ENCODE measurements at regions not wholly inside any gene's neighbourhood (a gene's known extent, or its start where the extent isn't known, plus 50 kb on each side); places are given as distances from the start of the nearest gene placed in this dataset.

GRCh38 chr1:55938861-55939260 is 640.5 kb downstream of the PLPP3 start:
- no peak for DNase-seq (ENCODE audit: low read depth, low spot score)

- DNase-seq (ENCODE audit: low read depth, low spot score) = no peak
Measured at GRCh38 chr1:55938376-55938850, 641.0 kb downstream of the PLPP3 start.

- no peak for DNase-seq (ENCODE audit: low read depth, low spot score)
Measured at GRCh38 chr1:55937840-55938375, 641.5 kb downstream of the PLPP3 start.

DNA sequence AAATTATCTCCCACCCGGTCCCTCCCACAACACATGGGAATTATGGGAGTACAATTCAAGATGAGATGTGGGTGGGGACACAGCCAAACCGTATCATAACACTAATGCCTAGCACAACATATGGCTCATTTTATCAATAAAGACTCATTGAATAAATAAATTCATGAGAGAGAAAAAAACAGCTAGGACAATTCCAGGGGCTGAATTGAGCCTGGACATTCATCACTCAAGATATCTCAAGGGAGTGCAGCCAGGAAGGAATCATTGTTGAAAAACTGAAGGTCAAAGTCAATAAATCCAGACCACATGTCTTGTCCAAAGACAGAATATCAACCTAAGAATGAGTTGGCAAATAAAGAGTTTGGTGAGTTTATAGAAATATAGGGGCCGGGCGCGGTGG is 644.1 kb downstream of the PLPP3 start:
- DNase-seq (ENCODE audit: low read depth, low spot score) = no peak

DNA sequence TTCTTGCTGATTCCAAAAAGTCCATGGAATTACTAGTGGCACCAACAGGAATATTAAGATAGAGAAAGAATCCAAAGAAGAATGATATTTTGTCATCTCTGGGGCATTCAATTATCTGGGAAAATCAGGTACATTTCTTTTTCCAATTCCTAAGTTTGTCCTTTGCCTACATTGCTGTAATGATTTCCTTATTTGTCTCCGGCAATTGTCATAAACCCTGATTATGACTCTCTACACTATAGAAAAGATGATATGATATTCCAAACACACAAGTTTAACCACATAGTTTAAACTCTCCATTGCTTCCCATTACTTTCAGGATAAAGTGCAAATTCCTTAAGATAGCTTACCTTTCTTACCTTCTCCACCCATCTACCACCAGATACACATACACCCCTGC is 647.0 kb downstream of the PLPP3 start:
- no peak for DNase-seq (ENCODE audit: low read depth, low spot score)

GRCh38 chr1:55931081-55931940 is 648.1 kb downstream of the PLPP3 start:
- DNase-seq (ENCODE audit: low read depth, low spot score) = no peak

DNA sequence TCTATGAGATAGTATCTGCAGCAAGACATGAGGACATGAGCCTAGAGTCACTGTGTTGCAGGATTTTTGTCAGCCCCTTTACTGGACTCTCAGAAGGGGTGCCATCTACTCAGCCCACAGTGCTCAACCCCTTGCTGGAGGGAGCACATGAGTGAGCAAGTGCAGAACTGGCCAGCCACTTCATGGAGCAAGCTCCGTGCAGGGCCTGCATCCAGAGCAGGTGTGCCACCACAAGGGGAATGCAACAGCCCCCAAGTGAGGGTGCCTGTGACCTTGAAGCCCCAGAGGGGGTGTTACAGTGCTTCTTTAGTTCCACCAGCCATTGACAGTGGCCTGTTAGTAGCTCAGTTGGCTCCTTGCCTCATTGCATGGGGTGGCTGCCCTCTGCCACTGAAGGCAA is 649.7 kb downstream of the PLPP3 start:
- DNase-seq (ENCODE audit: low read depth, low spot score) = no peak

DNA sequence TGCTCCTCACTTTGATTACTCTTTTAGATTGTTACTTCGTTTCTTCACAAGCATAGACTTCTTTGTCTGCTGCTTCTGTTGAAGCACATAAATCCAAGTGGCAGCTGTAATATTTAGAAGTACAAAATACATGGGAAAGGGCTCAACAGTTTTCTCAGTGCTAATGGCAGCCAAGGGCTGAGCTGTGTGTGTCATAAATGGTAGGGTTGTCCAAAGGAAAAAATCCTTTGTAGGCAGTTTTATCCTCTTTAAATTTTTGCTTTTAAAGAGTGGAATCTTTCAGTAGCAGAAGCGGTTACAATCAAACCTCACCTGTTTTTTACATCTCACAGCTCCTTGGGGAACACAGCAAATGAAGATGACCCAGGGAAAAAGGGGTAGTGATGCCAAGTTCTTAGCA is 650.8 kb downstream of the PLPP3 start:
- DNase-seq (ENCODE audit: low read depth, low spot score) = no peak

- no peak for DNase-seq (ENCODE audit: low read depth, low spot score)
Measured at GRCh38 chr1:55927702-55928290, 651.6 kb downstream of the PLPP3 start.

DNA sequence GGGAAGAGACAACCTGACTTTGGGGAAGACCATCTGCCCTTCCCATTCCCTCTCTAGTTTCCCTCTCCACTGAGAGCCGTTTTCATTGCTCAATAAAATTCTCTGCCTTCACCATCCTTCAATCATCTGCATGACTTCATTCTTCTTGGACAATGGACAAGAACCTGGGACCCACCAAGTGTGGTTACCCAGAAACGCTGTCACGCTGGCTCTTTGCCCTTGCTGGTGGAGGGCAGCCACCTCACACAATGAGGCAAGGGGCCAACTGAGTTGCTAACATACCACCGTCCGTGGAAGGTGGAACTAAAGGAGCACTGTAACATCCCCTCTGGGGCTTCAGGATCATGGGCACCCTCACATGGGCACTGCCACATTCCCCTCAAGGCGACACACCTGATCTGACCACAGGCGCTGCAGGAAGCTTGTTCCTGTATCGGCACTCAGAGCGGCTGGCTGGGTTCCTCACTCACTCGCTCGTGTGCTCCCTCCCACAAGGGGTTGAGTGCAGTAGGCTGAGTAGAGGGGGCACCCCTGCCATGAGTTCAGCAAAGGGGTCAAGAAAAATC is 652.4 kb downstream of the PLPP3 start:
- no peak for DNase-seq (ENCODE audit: low read depth, low spot score)

DNA sequence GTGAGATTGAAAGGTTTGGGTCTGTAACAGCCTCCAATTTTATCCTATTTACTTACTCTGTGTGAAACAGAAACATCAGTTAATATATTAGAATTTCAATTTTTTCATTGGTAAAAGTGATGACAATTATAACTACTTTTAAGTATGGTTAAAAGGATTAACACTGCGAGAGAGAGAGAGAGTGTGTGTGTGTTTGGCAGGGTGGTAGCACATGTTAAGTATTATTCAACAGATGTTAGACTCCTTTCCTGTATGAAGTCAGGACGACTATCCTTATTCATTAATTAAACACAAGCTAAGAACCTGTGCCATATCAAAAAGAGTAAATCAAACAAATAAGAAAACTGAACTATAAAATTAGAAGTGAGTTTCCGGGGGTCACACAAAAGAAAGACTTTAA is 662.5 kb downstream of the PLPP3 start:
- no peak for DNase-seq (ENCODE audit: low read depth, low spot score)

DNA sequence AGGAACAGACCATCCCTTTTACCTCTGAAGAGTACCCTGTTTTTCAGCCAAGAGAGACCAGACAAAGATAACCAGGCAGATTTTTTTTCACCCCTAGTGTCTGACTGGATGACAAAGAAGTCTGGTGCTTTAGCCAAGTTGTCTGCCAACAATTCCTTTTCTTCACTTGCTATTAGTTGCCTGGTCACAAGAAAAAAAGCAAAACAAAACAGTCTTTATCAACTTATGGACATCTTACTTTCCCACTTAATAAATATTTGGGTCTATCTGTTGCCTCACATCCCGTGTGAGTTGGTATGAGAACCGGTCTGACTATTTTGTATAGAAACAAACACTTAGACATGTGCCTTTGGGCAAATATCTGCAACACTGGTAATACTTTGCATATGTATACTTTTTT is 662.9 kb downstream of the PLPP3 start:
- no peak for DNase-seq (ENCODE audit: low read depth, low spot score)

GRCh38 chr1:55913565-55913964 is 665.8 kb downstream of the PLPP3 start:
- no peak for DNase-seq (ENCODE audit: low read depth, low spot score)

DNA sequence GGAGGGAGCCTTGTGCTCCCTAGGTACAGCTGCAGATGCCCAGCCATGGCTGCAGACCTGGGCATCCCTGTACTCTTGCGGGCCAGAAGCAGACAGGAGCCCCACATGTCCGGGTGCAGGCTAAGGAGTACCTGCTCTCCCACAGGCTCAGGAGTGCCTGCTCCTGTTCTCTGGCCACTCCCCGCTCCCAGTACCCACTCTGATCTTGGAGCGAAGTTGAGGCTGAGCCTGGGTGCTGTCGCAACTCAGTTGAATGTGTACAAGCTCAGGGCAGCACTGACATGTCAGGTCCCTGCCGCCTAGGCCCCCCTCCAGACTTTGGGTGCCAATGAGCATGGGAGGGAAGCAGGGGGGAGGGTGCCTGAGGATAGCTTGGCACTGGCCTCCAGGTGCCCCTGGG is 666.9 kb downstream of the PLPP3 start:
- no peak for DNase-seq (ENCODE audit: low read depth, low spot score)

DNA sequence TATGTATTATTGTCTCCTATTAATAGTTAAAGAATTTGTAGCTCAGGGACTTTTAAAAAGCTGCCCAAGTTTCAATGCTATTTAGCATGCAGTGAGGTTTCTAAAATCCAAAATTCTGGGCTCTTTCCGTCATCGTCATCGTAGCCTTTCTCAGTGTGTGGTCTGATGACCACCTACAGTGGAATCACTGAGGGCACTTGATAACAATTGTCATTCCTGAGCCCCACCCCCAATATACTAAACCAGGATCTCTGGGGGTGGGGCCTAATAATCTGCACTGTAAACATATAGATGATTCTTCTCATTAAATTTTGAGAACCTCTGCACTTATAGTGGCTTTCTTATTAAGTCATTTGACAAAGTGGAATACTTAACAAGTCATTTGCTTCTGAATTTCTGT is 674.8 kb downstream of the PLPP3 start:
- no peak for DNase-seq (ENCODE audit: low read depth, low spot score)

DNA sequence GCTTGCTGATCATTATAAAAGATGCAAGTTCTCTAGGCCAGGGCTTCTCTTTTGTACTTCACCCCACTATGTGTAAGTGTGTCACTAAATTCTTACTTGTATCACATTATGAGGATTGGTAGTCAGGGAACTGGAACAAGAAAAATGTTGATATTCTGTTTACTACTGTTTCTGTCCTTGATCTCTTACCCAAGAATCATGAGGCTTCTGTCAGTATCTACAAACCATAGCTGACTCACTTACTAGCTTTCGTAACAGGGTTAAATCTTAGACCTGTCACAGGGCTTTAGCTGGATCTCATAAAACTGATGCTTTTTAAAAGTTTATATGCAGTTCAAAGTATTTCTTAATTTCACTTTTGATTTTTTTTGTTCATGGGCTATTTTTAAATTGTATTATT is 681.2 kb downstream of the PLPP3 start:
- DNase-seq (ENCODE audit: low read depth, low spot score) = no peak

DNA sequence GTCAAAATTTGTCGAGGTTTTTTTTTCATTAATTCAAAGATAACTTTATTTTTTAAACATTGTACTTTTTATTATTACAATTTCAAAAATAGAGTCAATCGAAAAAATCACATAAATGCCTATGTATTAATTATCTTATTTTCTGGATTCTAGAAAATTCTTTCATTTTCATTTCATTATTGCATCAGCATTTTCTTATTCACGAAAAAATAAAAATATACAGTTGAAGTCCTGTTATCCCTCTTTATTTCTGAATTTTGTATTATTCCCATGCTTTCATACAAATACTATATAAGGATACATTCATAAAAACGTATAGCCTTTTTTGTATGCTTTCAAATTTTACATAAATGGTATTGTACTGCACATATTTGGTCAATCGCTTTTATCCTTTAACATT is 681.0 kb upstream of the USP24 start:
- no peak for DNase-seq (ENCODE audit: low read depth, low spot score)

DNA sequence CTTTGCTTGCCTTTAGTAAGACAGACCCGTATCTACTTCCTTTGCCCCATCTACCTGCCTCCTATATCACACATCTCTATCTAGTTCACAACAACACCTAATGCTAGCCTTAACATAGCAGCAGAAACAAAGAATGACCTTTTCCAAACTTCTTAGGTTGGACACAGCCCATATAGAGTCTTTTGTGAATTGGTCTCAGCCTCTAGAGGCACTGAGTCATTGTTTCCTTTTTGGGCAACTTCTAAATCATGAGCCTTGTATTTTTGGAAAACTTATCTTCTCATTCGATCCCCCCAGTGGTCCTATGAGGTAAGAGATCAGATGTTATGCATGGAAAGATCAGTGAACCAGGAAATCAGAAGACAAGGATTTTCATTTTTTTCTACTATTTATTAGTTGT is 679.4 kb upstream of the USP24 start:
- no peak for DNase-seq (ENCODE audit: low read depth, low spot score)

DNA sequence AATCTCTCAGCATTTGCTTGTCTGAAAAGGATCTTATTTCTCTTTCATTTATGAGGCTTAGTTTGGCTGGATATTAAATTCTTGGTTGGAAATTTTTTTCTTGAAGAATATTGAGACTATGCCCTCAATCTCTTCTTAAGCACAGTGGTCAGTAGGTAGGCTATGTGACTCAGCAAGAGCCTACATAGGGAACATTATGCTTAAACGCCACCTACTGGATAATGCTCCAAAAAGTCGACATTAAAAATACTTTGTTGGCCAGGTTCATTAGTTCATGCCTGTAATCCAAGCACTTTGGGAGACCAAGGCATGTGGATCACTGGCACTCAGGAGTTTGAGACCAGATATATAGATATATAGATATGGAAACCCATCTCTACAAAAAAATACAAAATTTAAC is 678.0 kb upstream of the USP24 start:
- DNase-seq (ENCODE audit: low read depth, low spot score) = no peak

- no peak for DNase-seq (ENCODE audit: low read depth, low spot score)
Measured at GRCh38 chr1:55888685-55889317, 673.6 kb upstream of the USP24 start.

DNA sequence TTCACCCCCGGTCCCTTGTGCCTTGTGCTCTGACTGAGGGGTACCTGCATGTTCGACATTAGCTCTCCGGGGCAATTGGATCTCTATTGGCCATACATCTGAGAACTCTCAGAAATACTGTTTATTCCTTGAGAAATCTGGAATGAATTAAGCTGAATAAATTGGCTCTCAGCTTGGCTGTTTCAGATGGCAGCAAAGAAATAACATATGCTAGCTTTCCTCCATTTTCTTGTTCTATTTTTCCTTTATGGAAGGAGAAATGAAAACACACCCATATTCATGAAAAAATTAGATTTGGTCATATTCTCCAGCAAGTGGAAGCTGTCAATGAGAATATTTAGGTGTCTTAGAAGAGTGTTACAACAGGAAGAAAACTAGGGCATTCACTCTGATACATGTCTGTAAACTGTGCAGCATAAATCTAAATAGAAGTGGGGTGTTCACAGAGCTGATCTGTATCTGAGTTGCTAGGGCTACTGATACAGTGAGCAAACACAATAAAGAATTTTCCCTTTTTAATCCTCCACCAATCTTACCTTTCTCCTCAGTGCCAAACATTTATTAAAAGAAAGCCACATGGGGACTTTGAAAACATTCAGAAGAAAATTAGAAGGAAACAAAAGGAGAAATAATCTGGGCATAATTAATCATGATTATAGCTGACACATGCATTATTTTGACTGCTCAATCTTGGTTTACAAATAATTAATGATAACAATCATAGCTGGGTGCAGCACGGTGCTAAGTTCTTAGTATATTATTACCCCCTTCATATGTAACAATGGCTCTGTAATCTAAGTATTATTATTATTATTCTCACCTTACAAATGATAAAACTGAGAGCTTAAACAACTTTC is 671.9 kb upstream of the USP24 start:
- no peak for DNase-seq (ENCODE audit: low read depth, low spot score)

All from pulmonary artery endothelial cell (primary cell).